Erythroblast (primary cell): ENCODE measurements at regions not wholly inside any gene's neighbourhood (a gene's known extent, or its start where the extent isn't known, plus 50 kb on each side); places are given as distances from the start of the nearest gene placed in this dataset.

Experiments
- GATA1 ChIP-seq: IDR thresholded peaks from 2 replicates; pipeline ENCODE4 v1.6.1; 2011; ENCODE audit warnings: low read depth, mild to moderate bottlenecking, control low read depth, low read length, moderate library complexity
- POLR2A ChIP-seq: IDR thresholded peaks from 2 replicates; pipeline ENCODE4 v1.6.1; 2011; ENCODE audit warnings: mild to moderate bottlenecking, low read length

DNA sequence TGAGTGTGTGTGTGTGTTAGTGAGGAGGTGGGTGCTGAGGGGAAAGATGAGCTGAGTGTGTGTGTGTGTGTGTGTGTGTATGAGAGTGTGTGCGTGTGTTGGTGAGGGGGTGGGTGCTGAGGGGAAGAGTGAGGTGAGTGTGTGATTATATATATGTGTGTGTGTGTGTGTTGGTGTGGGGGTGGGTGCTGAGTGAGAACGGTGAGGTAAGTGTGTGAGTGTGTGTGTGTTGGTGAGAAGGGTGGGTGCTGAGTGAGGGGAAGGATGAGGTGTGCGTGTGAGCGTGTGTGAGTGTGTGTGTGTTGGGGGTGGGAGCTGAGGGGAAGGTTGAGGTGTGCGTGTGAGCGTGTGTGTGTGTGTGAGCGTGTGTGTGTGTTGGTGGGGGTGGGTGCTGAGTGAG is 322.0 kb upstream of the NT5C1B start:
- TF ChIP-seq POLR2A (no peak), GATA1 (no peak)
